ENCODE measurements at regions not wholly inside any gene's neighbourhood (a gene's known extent, or its start where the extent isn't known, plus 50 kb on each side); places are given as distances from the start of the nearest gene placed in this dataset.

GRCh38 chr6:140203661-140204147, 829.3 kb upstream of the CITED2 start:
- Mint-ChIP-seq H3K27ac (ENCODE audit: unreplicated experiment) (peak overlapping the region; percentile 5), H3K27me3 (ENCODE audit: low read depth, unreplicated experiment) (no peaks in the 10 kb centered on the region), H3K4me3 (ENCODE audit: unreplicated experiment) (no peak overlapping the region), H3K36me3 (ENCODE audit: low read depth, unreplicated experiment) (no peaks in the 10 kb centered on the region), H3K4me1 (ENCODE audit: low read depth, unreplicated experiment) (peaks cover 9% of the 10 kb centered on the region), H3K9me3 (ENCODE audit: unreplicated experiment) (no peaks in the 10 kb centered on the region)
- peaks cover 7% of the 10 kb centered on the region for H3K4me1 ChIP-seq (ENCODE audit: insufficient read depth, low read length)
- H3K4me2 ChIP-seq (ENCODE audit: low read length): peak overlapping the region; percentile 44
- no peak overlapping the region for H3K9ac ChIP-seq (ENCODE audit: low read length)
- no peaks in the 10 kb centered on the region for H3K36me3 ChIP-seq (ENCODE audit: insufficient read depth, low read length)
- no peaks in the 10 kb centered on the region for H3K9me3 ChIP-seq (ENCODE audit: insufficient read depth, low read depth, low read length)
- H3K79me2 ChIP-seq (ENCODE audit: insufficient read depth, low read length): no peaks in the 10 kb centered on the region
- H3K4me3 ChIP-seq (ENCODE audit: insufficient read depth, low read depth, low read length): no peak overlapping the region
- FAIRE-seq (no peak), DNase-seq (ENCODE audit: low read depth) (peak; percentile 52)
- TF ChIP-seq, protein P1, sequence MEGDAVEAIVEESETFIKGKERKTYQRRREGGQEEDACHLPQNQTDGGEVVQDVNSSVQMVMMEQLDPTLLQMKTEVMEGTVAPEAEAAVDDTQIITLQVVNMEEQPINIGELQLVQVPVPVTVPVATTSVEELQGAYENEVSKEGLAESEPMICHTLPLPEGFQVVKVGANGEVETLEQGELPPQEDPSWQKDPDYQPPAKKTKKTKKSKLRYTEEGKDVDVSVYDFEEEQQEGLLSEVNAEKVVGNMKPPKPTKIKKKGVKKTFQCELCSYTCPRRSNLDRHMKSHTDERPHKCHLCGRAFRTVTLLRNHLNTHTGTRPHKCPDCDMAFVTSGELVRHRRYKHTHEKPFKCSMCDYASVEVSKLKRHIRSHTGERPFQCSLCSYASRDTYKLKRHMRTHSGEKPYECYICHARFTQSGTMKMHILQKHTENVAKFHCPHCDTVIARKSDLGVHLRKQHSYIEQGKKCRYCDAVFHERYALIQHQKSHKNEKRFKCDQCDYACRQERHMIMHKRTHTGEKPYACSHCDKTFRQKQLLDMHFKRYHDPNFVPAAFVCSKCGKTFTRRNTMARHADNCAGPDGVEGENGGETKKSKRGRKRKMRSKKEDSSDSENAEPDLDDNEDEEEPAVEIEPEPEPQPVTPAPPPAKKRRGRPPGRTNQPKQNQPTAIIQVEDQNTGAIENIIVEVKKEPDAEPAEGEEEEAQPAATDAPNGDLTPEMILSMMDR (IDR thresholded peaks at IDR 0.05; ENCODE audit: insufficient read depth, low read depth, low read length): no peak
- no peak for TF ChIP-seq EZH2 (IDR thresholded peaks at IDR 0.05; ENCODE audit: insufficient read depth, low read length)
- H3K27ac ChIP-seq (ENCODE audit: low read depth, low read length): no peak overlapping the region
- no peak overlapping the region for H2AFZ ChIP-seq (ENCODE audit: low read depth, low read length)
- H3K27me3 ChIP-seq (ENCODE audit: insufficient read depth, low read length): no peaks in the 10 kb centered on the region
- no peaks in the 10 kb centered on the region for H4K20me1 ChIP-seq (ENCODE audit: insufficient read depth, low read length)

DNA sequence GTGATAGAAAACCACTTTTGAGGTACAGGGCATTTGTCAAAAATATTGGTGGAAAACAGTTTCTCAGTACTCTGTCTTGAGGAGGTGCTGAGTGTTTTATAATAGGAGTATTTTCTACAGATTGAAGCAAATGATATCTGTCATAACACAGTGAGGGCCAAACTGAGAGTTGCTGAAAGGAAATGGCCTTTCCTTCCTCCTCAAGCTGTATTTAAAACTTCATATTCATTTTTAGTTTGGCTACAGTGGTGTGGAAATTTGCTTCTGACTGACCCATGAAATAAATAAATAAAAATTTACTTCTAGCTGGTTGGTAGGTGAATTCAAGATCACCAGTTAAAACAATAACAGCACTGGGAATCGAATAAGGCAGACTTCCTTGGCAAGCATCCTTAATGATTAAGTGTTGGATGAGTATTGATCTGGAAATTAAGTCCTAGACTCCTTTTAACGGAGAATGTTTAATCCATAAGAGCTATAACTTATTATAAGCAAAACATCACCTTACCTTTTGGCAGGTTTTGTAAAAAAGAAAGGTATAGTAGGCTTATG, 828.6 kb upstream of the CITED2 start:
- Histone ChIP-seq H3K9me3 (ENCODE audit: insufficient read depth, low read depth, low read length) (no peaks in the 10 kb centered on the region), H3K9ac (ENCODE audit: low read length) (no peak overlapping the region), H3K27me3 (ENCODE audit: insufficient read depth, low read length) (no peaks in the 10 kb centered on the region), H3K4me2 (ENCODE audit: low read length) (no peak overlapping the region), H3K4me3 (ENCODE audit: insufficient read depth, low read depth, low read length) (no peak overlapping the region), H3K79me2 (ENCODE audit: insufficient read depth, low read length) (no peaks in the 10 kb centered on the region), H4K20me1 (ENCODE audit: insufficient read depth, low read length) (no peaks in the 10 kb centered on the region), H3K27ac (ENCODE audit: low read depth, low read length) (no peak overlapping the region), H3K4me1 (ENCODE audit: insufficient read depth, low read length) (peaks cover 7% of the 10 kb centered on the region), H3K36me3 (ENCODE audit: insufficient read depth, low read length) (no peaks in the 10 kb centered on the region), H2AFZ (ENCODE audit: low read depth, low read length) (no peak overlapping the region)
- no peak overlapping the region for H3K4me3 Mint-ChIP-seq (ENCODE audit: unreplicated experiment)
- H3K9me3 Mint-ChIP-seq (ENCODE audit: unreplicated experiment): no peaks in the 10 kb centered on the region
- peak overlapping the region; percentile 5 for H3K27ac Mint-ChIP-seq (ENCODE audit: unreplicated experiment)
- H3K4me1 Mint-ChIP-seq (ENCODE audit: low read depth, unreplicated experiment): peaks cover 9% of the 10 kb centered on the region
- DNase-seq (ENCODE audit: low read depth) (no peak), FAIRE-seq (no peak)
- no peaks in the 10 kb centered on the region for H3K36me3 Mint-ChIP-seq (ENCODE audit: low read depth, unreplicated experiment)
- TF ChIP-seq, protein P1 (IDR thresholded peaks at IDR 0.05; ENCODE audit: insufficient read depth, low read depth, low read length): no peak
- TF ChIP-seq EZH2 (IDR thresholded peaks at IDR 0.05; ENCODE audit: insufficient read depth, low read length): no peak
- H3K27me3 Mint-ChIP-seq (ENCODE audit: low read depth, unreplicated experiment): no peaks in the 10 kb centered on the region

DNA sequence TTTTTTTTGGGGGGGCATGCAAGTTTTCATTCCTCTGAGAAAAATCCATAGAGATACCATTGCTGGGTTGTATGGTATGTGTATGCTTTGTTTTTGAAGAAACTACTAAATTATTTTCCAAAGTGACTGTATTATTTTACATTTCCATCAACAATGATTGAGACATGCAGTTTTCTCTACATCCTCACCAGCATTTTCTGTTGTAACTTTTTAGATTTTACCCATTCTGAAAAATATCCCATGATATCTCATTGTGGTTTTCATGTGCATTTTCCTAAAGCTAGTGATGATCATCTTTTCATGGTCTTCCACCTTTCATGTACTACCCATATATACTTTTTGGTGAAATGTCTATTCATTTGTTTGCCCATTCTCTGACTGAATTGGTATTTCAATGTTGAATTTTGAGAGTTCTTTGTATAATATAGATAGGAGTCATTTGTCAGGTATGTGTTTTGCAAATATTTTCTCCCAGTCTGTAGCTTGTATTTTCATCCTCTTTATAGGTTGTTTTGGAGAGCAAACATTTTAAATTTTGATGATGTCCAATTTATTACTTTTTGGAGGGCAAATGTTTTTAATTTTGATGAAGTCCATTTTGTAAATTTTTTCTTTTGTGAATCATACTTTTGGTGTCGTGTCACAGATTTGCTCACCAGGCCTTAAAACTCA, 827.5 kb upstream of the CITED2 start:
- no peaks in the 10 kb centered on the region for H3K36me3 Mint-ChIP-seq (ENCODE audit: low read depth, unreplicated experiment)

More for the DNA sequence above, 827.5 kb upstream of the CITED2 start:
- H2AFZ ChIP-seq (ENCODE audit: low read depth, low read length): no peak overlapping the region
- no peaks in the 10 kb centered on the region for H3K27me3 ChIP-seq (ENCODE audit: insufficient read depth, low read length)
- FAIRE-seq: no peak
- no peak overlapping the region for H3K27ac Mint-ChIP-seq (ENCODE audit: unreplicated experiment)
- no peaks in the 10 kb centered on the region for H3K36me3 ChIP-seq (ENCODE audit: insufficient read depth, low read length)
- H3K4me3 ChIP-seq (ENCODE audit: insufficient read depth, low read depth, low read length): no peak overlapping the region
- H3K4me3 Mint-ChIP-seq (ENCODE audit: unreplicated experiment): no peak overlapping the region
- H3K4me2 ChIP-seq (ENCODE audit: low read length): no peak overlapping the region
- TF ChIP-seq, protein P1 (IDR thresholded peaks at IDR 0.05; ENCODE audit: insufficient read depth, low read depth, low read length): no peak
- TF ChIP-seq EZH2 (IDR thresholded peaks at IDR 0.05; ENCODE audit: insufficient read depth, low read length): no peak
- H3K4me1 ChIP-seq (ENCODE audit: insufficient read depth, low read length): peaks cover 7% of the 10 kb centered on the region
- H3K9me3 Mint-ChIP-seq (ENCODE audit: unreplicated experiment): no peaks in the 10 kb centered on the region
- H3K79me2 ChIP-seq (ENCODE audit: insufficient read depth, low read length): no peaks in the 10 kb centered on the region
- no peak overlapping the region for H3K27ac ChIP-seq (ENCODE audit: low read depth, low read length)
- H3K4me1 Mint-ChIP-seq (ENCODE audit: low read depth, unreplicated experiment): peaks cover 9% of the 10 kb centered on the region
- H3K9me3 ChIP-seq (ENCODE audit: insufficient read depth, low read depth, low read length): no peaks in the 10 kb centered on the region
- DNase-seq (ENCODE audit: low read depth): no peak
- H3K9ac ChIP-seq (ENCODE audit: low read length): no peak overlapping the region
- H3K27me3 Mint-ChIP-seq (ENCODE audit: low read depth, unreplicated experiment): no peaks in the 10 kb centered on the region
- H4K20me1 ChIP-seq (ENCODE audit: insufficient read depth, low read length): no peaks in the 10 kb centered on the region
